HG02973 (cell line): ENCODE measurements at regions not wholly inside any gene's neighbourhood (a gene's known extent, or its start where the extent isn't known, plus 50 kb on each side); places are given as distances from the start of the nearest gene placed in this dataset.

ENCODE experiments used
- ATAC-seq: cut with Tn5 transposase; IDR thresholded peaks from one replicate; pipeline ENCODE4 v1.9.1; 2021; ENCODE audit warnings: moderate library complexity; ENCODE audit not compliant: unreplicated experiment

DNA sequence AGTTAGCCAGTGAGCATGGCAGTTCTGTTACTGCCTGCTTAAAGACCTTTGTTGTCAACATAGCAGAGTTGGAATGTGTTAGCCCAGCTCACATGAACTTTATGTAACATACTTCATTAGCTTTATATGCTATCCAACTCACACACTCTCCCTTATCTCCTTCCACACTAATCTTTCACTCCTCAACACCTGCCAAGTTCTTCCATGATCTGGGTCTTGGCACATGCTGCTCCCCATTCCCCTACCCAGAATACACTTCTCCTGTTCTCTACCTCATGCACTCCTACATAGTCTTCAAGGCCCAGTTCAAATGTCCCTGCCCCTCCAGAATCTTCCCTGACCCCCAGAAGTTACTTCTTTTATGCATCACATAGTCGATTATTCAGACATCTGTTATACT is 179.3 kb downstream of the KATNAL1 start:
- ATAC-seq = no peak

GRCh38 chr13:30126903-30127428 is 180.4 kb downstream of the KATNAL1 start:
- ATAC-seq = no peak

GRCh38 chr13:30125422-30126073 is 181.8 kb downstream of the KATNAL1 start:
- ATAC-seq = no peak

DNA sequence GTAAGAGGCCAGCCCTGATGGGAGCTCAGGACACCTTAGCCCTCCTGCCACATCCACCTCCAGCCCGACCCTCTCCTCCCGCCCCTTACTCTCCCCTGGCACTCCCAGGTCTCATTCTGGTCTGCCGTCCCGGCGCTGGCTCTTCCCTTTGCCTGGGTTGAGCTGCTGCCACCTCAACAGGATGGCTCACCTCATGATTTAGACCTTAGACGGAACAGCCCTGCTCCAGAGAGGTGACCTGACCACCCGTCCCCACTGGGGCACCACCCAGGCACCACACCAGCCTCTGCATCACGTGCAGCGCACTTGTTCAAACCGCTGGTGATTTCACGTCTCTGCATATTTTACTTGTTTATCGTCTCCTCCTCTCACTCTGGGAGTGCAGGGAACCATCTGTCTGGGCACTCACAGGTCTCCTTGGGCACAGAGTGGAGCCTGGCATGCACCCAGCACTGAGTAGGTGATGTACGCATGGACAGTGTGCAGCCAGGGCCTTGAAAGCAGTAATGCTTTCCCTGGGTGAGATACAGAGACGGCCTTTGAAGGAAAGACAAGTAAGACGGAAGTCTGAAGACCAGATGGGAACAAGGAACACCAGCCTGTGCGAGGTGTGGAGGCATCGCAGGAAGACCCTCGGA is 183.1 kb downstream of the KATNAL1 start:
- no peak for ATAC-seq

- no peak for ATAC-seq
Measured at GRCh38 chr13:30123575-30123974, 183.8 kb downstream of the KATNAL1 start.

DNA sequence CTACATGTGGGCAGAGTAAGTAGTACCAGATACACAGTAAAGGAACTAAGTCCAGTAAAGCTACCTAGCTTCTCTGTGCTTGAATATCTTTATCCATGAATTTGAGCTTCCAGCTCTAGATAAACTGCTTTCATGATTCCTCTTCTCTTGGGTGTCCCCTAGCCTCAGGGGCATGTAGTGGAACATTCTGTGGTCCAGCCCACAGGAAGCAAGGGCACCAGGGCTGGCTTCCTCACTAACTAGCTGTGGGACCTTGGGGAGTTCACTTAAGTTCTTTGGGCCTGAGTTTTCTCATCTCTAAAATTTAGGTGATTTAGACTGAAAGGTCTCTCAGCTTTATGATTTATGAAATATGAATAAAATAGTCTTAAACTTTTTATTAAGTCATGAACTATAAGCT is 185.7 kb downstream of the KATNAL1 start:
- ATAC-seq = no peak

- ATAC-seq = no peak
Measured at GRCh38 chr13:30121244-30121643, 186.1 kb downstream of the KATNAL1 start.

- no peak for ATAC-seq
Measured at GRCh38 chr13:30120133-30120822, 187.1 kb downstream of the KATNAL1 start.

- no peak for ATAC-seq
Measured at GRCh38 chr13:30119476-30119875, 187.9 kb downstream of the KATNAL1 start.

DNA sequence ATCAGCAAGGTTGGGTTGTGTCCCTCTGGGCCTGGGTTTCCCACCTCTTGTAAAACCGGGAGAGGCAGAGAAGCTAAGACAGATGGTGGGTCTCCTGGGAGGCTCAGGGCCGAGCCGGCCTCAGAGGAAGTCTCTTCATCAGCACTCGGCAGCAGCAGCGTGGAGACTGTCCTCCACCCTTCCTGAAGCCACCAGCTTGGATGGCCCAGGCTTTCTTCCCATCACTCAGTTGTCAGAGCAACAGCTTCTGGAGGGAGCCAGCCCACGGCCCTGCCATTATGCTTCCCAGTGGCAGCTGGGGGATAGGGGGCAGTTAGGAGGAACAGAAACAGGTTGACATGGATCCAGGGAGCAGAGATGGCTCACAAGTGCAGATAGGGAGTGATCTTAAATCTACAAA is 191.0 kb downstream of the KATNAL1 start:
- no peak for ATAC-seq

GRCh38 chr13:30115257-30115600 is 192.1 kb downstream of the KATNAL1 start:
- no peak for ATAC-seq

- peak; percentile 76 for ATAC-seq
Measured at GRCh38 chr13:30114571-30115256, 192.6 kb downstream of the KATNAL1 start.

- ATAC-seq = no peak
Measured at GRCh38 chr13:30113983-30114570, 193.3 kb downstream of the KATNAL1 start.

DNA sequence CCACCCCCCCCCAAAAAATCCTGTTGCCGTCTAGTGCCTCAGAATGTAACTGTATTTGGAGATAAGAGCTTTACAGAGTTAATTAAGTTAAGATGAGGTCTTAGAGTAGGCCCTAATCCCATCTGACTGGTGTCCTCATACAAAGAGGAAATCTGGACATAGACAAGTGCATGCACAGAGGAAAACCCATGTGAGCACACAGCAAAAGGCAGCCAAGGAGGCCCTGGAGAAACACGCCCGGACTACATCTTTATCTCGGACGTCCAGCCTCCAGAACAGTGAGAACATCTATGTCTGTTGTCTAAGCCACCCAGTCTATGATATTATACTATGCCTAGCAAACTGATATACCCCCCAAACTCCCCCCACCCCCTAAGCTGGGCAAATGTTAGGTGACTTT is 193.8 kb downstream of the KATNAL1 start:
- ATAC-seq = no peak

- ATAC-seq = peak; percentile 51
Measured at GRCh38 chr13:30112602-30113435, 194.5 kb downstream of the KATNAL1 start.

- ATAC-seq = no peak
Measured at GRCh38 chr13:30111810-30112209, 195.5 kb downstream of the KATNAL1 start.

GRCh38 chr13:30110301-30111070 is 196.9 kb downstream of the KATNAL1 start:
- ATAC-seq = no peak

GRCh38 chr13:30109471-30110135 is 197.7 kb downstream of the KATNAL1 start:
- no peak for ATAC-seq

DNA sequence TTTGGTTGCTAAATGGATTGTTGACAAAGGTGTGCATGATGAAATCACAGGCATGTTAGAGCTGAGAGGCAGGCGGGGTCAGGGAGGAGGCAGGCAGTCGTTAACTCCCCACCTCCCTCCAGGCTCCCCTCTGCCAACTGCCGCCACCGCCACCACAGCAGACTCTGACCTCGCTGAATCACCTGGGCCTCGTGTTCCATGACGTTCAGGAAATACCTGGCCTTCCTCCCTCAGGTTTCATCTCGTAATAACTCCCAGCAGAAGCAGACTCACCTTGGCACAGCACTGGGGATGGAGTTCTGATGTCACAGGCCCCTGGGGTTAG is 198.5 kb downstream of the KATNAL1 start:
- ATAC-seq = no peak
